NCI-H2107 (cell line): ENCODE measurements at regions not wholly inside any gene's neighbourhood (a gene's known extent, or its start where the extent isn't known, plus 50 kb on each side); places are given as distances from the start of the nearest gene placed in this dataset.
"Not testable (repeated sequence)": the region's sequence is repeated elsewhere in the genome, so short reads cannot be mapped to it uniquely, and the experiment has no call there.

Experiments used
- DNase-seq: peaks from one replicate; lab custom pipeline; 2025; lab: John Stamatoyannopoulos, UW

GRCh38 chr14:40694023-40694422 lies 912.7 kb upstream of the LRFN5 start:
- no peak for DNase-seq

DNA sequence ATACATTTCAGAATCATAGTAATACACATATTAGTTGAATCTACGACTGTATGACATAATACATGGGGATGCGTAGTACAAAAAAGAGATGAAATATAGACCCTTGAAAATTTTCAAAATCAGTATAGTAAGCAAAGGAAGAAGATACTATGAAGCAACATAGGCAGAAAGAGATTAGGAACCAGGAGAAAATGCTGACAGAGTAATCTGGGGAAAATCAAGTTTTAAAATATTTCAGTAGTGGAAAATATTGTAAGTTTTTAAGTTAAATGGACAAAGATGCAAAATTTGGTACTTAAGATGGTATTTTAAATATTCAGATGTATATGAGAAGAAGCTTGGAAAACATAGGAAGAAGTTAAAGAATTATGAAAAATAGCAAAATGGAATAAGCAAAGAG lies 915.6 kb upstream of the LRFN5 start:
- no peak for DNase-seq

GRCh38 chr14:40685764-40686163 lies 920.9 kb upstream of the LRFN5 start:
- no peak for DNase-seq

DNA sequence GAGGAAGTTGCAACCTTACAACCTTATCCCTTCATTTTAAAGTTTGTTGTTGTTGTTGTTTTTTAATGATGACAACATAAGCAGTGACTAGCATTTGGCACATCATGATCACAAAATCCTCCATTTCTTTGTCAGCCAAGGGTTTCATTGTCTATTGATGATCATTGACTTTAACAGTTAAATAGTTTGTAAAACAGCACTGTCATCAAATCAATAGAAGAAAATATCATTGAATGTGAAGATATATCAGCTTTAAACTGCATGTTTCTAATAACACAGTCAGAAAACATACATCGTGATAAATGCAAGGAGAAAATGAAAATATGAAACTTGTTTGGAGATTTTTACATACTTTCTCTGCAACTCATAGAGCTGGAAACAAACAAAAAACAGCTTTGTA lies 922.3 kb upstream of the LRFN5 start:
- DNase-seq = no peak

DNA sequence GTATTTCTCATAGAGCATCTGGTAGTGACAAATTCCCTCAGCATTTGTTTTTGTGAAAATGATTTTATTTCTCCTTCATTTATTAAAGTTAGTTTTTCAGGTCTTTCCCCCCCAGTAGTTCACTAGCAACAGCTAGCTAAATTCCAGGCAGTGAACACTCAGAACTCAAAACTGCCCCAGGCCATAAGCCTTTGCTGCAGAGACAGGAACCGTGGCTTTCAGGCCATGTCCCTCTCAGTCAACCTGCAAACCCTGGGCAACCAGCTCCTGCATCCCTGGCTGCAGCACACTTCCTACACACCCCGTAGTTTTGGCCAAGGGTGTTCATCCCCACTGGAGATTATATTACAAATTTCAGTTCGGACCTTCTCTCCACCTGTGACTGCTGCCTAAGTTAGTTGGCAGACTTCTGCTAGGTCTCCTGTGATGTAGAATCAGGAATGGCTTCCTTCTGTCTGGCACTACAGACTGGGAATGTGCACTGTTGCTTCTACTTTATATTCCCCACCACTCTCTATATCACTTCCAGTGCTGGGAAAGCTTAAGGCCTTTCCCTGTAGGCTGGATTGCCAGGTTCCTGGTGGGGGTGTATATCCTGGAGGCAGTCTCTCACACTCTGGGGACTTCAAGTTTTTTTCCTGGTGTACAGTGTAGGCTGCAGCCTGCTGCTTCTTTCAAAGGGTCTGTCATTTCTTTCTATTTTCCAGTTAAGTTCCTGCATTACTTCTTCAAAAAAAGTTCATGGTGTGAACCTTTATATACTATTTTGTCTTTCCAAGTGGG lies 924.4 kb upstream of the LRFN5 start:
- DNase-seq = no peak

GRCh38 chr14:40679256-40679655 lies 927.4 kb upstream of the LRFN5 start:
- no peak for DNase-seq

- DNase-seq = not testable (repeated sequence)
Measured at GRCh38 chr14:40677206-40677605, 929.5 kb upstream of the LRFN5 start.

DNA sequence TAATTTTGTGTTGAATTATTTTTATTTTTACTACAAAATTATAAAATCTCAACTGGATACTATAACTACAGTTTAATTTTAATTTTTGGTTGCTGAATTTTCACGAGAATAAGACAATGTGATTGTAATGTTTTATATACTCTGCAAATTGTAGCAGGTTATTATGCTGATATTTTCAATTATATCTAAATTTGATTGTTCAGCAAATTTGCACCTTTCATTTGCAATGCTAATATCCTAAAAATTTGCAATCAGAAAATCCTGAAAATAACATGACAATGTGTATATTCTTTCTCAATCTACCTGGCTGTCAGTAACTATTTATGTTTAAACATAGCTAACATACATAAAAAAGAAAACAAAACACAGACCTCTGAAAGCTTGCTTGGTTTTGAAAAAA lies 932.2 kb upstream of the LRFN5 start:
- no peak for DNase-seq

- DNase-seq = no peak
Measured at GRCh38 chr14:40656311-40656710, 950.4 kb upstream of the LRFN5 start.

DNA sequence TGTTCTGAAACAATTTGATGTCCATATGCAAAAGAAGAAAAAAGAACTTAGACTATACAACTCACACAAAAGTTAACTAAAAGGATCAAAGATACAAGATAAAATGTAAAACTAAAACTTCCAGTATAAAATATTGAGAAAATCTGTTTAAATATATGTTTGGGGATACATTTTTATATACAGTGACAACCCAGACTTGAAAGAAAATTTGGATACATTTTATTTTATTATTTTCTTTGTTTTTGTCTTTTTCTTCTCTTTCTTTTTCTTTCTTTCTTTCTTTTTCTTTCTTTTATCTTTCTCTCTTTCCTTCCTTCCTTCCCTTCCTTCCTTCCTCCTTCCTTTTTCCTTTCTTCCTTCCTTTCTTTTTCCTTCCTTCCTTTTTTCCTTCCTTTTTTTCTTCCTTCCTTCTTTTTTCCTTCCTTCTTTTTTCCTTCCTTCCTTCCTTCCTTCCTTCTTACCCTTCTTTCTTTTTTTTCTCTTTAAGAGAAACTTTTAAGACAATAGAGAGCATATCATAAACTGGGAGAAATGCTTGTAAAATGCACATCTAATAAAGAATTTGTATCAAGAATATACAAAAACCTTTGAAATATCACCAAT lies 954.5 kb upstream of the LRFN5 start:
- no peak for DNase-seq

DNA sequence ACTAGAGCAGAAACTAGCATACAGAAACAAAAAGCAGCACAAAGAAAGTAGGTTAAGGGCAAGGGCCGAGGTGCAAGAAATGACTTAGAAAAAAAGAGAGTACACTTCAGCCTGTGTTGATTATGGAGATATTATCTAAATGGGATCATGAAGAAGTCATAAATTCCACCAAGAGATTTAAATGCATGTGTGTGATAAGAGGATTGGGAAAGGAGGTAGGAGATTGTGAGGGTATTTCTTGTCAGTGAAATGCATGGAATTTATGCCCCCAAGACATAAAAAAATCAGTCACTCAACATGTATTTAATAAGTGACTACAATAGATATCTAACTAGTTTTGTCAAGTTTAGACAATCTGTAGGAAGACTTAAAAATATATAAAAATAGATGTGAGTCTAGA lies 976.2 kb upstream of the LRFN5 start:
- DNase-seq = no peak

DNA sequence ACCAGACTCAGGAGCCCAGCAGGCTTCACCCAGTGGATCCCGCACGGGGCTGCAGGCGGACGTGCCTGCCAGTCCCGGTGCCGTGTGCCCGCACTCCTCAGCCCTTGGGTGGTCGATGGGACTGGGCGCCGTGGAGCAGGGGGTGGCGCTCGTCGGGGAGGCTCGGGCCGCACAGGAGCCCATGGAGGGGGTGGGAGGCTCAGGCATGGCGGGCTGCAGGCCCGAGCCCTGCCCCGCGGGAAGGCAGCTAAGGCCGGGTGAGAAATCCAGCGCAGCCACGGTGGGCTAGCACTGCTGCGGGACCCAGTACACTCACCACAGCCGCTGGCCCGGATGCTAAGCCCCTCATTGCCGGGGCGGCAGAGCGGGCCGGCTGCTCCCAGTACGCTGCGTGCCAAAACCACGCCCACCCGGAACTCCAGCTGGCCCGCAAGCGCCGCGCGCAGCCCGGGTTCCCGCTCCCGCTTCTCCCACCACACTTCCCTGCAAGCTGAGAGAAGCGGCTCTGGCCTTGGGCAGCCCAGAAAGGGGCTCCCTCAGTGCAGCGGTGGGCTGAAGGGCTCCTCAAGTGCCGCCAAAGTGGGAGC lies 977.0 kb upstream of the LRFN5 start:
- DNase-seq = not testable (repeated sequence)

GRCh38 chr14:40629144-40629543 lies 977.5 kb upstream of the LRFN5 start:
- DNase-seq = no peak

- no peak for DNase-seq
Measured at GRCh38 chr14:40623643-40624042, 983.0 kb upstream of the LRFN5 start.

- DNase-seq = no peak
Measured at GRCh38 chr14:40618225-40618898, 988.3 kb upstream of the LRFN5 start.

DNA sequence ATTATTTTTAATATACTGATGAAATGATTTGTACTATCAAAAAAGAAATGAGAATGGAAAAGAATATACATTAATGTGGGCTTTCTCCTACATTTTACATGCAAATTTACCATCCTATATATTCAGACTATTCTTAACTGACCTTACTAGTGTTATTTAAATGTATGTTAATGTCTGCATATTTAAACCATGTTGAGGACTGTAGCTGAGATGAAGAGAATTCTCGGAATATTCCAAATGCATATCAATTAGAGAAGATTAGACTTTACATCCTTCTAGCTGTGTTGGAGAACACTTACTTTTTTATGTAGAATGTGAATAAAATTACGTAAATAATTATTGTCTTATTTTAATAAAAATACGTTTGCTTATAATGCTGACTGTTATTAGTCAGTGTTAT lies 990.1 kb upstream of the LRFN5 start:
- DNase-seq = no peak

- DNase-seq = no peak
Measured at GRCh38 chr14:40601063-40601462, 1005.6 kb upstream of the LRFN5 start.

DNA sequence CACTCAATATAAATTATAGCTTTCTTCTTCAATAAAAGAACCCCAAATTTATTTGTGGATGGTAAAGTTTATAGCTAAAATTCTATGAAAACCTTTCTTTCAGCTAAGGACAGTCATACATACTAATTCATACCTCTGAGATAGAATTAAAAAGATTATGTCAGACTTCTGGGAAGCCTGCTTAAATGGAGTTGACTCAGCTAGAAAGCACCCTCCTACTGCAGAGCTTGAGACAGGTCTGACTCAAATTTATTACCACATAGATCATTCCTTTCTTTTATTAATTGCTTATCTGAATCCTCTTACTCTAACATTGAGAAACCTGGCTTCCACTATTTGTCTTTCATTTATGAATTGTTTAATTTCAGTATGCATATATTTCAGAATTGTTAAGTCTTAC lies 1007.0 kb upstream of the LRFN5 start:
- DNase-seq = no peak

DNA sequence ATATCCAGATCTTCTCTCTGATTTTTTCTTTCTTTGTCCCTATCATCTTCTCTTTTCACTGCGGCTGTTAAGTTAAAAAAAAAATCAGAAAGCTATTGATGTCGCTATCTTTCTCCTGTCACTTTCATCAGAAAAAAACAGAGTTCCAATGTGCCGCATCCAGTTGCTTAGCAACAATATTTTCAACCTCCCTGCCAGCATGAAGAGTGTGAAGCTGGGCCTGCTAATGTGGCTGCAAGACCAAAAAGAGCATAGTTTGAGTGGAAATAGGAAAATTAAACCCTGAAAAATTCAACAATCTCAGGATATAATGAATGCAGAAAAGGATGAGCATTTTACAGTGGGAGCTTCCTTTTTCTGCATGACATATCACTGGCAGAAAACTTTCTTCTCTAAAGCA lies 1025.4 kb upstream of the LRFN5 start:
- no peak for DNase-seq

- no peak for DNase-seq
Measured at GRCh38 chr14:40576880-40577478, 1029.7 kb upstream of the LRFN5 start.

GRCh38 chr14:40574780-40575179 lies 1031.9 kb upstream of the LRFN5 start:
- no peak for DNase-seq

DNA sequence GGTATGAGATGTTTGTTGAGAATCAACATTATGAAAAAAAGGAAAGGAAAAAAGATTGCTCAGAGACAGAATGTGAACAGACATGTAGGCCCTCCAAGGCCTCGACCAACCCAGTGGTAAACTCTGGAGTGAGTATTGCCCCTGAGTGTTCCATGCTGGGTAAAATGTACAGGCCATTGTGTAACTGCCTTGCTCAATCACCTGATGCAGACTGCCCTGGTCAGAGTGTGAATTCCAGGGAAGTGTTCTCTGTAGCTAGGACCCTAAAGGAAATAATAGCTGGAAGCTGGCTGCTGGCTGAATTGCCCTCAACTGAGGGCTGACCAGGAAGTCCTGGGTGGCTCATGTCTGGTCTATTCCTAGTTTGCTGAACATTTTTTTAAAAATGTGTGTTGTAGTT lies 1081.4 kb upstream of the LRFN5 start:
- no peak for DNase-seq

GRCh38 chr14:40523123-40523522 lies 1083.6 kb upstream of the LRFN5 start:
- no peak for DNase-seq
